ENCODE measurements at regions not wholly inside any gene's neighbourhood (a gene's known extent, or its start where the extent isn't known, plus 50 kb on each side); places are given as distances from the start of the nearest gene placed in this dataset.

- H3K27ac ChIP-seq, result no peak overlapping the region
- WGBS, 2 donors, result 83% methylated on average over 7 of the region's 7 CpGs
- ATAC-seq (no peak), DNase-seq (no peak)
- intact Hi-C loops (cut with DNase I), result no loop called here
- no peaks in the 10 kb centered on the region for H3K9me3 ChIP-seq
- H3K27me3 ChIP-seq, result peaks cover 0 to 4% (median 0%) of the 10 kb centered on the region in 7 donors
- TF ChIP-seq CTCF (IDR thresholded peaks at IDR 0.05), result no peak
- H3K4me3 ChIP-seq, result no peak overlapping the region
- H3K36me3 ChIP-seq, result no peaks in the 10 kb centered on the region
- peaks cover 0 to 5% (median 0%) of the 10 kb centered on the region in 9 donors for H3K4me1 ChIP-seq
These were observed 137.8 kb downstream of the CEP135 start for GRCh38 chr4:56086561-56086960.

DNA sequence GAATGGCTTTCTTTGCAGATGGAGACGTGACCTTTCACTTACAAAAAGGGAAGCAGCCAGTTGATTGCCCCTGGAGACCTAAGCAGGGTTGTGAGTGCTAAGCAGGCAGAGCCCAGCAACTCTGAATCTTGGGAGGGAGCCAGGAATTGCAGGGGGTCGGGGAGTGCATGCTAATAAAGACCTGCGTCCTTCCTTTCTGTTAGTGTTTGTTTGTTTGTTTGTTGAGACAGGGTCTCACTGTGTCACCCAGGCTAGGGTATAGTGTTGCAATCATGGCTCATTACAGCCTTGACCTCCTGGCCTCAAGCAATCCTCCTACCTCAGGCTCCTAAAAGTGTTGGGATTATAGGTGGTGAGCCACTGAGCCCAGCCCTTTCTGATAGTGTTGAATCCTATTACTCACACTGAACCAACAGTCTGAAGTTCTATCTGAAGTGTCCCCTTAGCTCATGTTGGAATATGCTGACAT, 137.4 kb downstream of the CEP135 start:
- Histone ChIP-seq H3K27ac (no peak overlapping the region), H3K27me3 (peaks cover 0 to 4% (median 0%) of the 10 kb centered on the region in 7 donors), H3K4me3 (no peak overlapping the region), H3K36me3 (no peaks in the 10 kb centered on the region), H3K9me3 (no peaks in the 10 kb centered on the region), H3K4me1 (peaks cover 0 to 5% (median 0%) of the 10 kb centered on the region in 9 donors)
- no peak for TF ChIP-seq CTCF (IDR thresholded peaks at IDR 0.05)
- ATAC-seq (no peak), DNase-seq (no peak)
- intact Hi-C loops (cut with DNase I), result no loop called here
- 29 to 34% methylated on average over 3 of the region's 3 CpGs for WGBS, 2 donors

- no peak overlapping the region for H3K27ac ChIP-seq
- no peak for DNase-seq
- WGBS, 2 donors, result 61 to 69% methylated on average over 2 of the region's 2 CpGs
- no peaks in the 10 kb centered on the region for H3K9me3 ChIP-seq
- ATAC-seq, result no peak
- no peak overlapping the region for H3K4me3 ChIP-seq
- peaks cover 0 to 5% (median 0%) of the 10 kb centered on the region in 9 donors for H3K4me1 ChIP-seq
- no peaks in the 10 kb centered on the region for H3K36me3 ChIP-seq
- intact Hi-C loops (cut with DNase I), result no loop called here
- H3K27me3 ChIP-seq, result no peaks in the 10 kb centered on the region
- no peak for TF ChIP-seq CTCF (IDR thresholded peaks at IDR 0.05)
These were observed 136.5 kb downstream of the CEP135 start for GRCh38 chr4:56085275-56085674.

DNA sequence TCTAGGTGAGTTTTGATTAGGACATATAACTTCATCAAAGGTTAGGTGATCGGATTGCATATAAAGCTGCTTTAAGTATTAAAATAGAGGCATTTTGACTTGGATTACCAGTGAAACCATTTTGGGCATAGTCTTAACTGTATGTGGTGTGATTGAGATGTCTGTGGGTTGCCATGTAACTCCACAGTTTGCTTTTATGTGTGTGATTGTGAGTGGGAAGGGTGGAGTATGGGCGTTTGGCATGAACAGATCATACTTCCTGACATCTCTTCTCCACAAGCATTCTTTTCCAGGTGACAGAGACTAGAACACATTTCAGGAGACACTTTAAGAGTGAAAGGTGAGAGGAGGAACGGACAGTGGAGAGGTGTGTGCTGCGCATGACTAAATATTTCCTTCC, 136.1 kb downstream of the CEP135 start:
- intact Hi-C loops (cut with DNase I), result no loop called here
- no peak for ATAC-seq
- Histone ChIP-seq H3K4me3 (no peak overlapping the region), H3K36me3 (no peaks in the 10 kb centered on the region), H3K27ac (no peak overlapping the region), H3K9me3 (no peaks in the 10 kb centered on the region), H3K4me1 (peaks cover 0 to 5% (median 0%) of the 10 kb centered on the region in 9 donors), H3K27me3 (no peaks in the 10 kb centered on the region)
- no peak for DNase-seq
- TF ChIP-seq CTCF (IDR thresholded peaks at IDR 0.05), result no peak
- 64 to 71% methylated on average over 4 of the region's 4 CpGs for WGBS, 2 donors

Measured in heart right ventricle (tissue), 16 donors.